ENCODE measurements at regions not wholly inside any gene's neighbourhood (a gene's known extent, or its start where the extent isn't known, plus 50 kb on each side); places are given as distances from the start of the nearest gene placed in this dataset.

- TF ChIP-seq ZNF462 (CRISPR knock-in tag; IDR thresholded peaks at IDR 0.05) (no peak), NANOG (IDR thresholded peaks at IDR 0.05; ENCODE audit: borderline replicate concordance) (no peak), EZH2phosphoT487 (IDR thresholded peaks at IDR 0.05; ENCODE audit: unreplicated experiment) (no peak)
These were observed 192.7 kb upstream of the VWC2 start (continued) for GRCh38 chr7:49580761-49581160.

GRCh38 chr7:49583440-49583839 lies 190.0 kb upstream of the VWC2 start:
- Histone ChIP-seq H3K4me1 (ENCODE audit: insufficient read depth) (no peaks in the 10 kb centered on the region; the same call in 1 of the 2 replicates), H3K4me2 (no peak overlapping the region), H3K27me3 (ENCODE audit: insufficient read depth) (no peaks in the 10 kb centered on the region), H3K79me2 (replicated peaks; ENCODE audit: insufficient read depth) (no peaks in the 10 kb centered on the region), H3K27ac (ENCODE audit: low read depth) (no peak overlapping the region), H3F3A (replicated peaks; ENCODE audit: low read depth) (no peaks in the 10 kb centered on the region), H4K20me1 (replicated peaks; ENCODE audit: insufficient read depth) (no peaks in the 10 kb centered on the region), H3K9me2 (ENCODE audit: insufficient read depth) (peaks cover 4% of the 10 kb centered on the region; the same call in 1 of the 2 replicates), H3K4me3 (no peak overlapping the region), H3K36me3 (ENCODE audit: insufficient read depth) (no peaks in the 10 kb centered on the region), H2AFZ (no peak overlapping the region)
- DNase-seq (ENCODE audit: low spot score), result no peak
- Mint-ChIP-seq H3K36me3 (ENCODE audit: low read depth) (no peaks in the 10 kb centered on the region), H3K4me3 (no peak overlapping the region), H3K4me1 (no peaks in the 10 kb centered on the region), H3K27me3 (ENCODE audit: insufficient read depth, low read depth, poor library complexity) (no peaks in the 10 kb centered on the region), H3K27ac (no peak overlapping the region), H3K9me3 (no peaks in the 10 kb centered on the region; the same call in 2 of the 3 replicates)
- ATAC-seq, result no peak
- TF ChIP-seq CREB1 (CRISPR knock-in tag; IDR thresholded peaks at IDR 0.05; ENCODE audit: low read depth) (no peak), STAT1 (IDR thresholded peaks at IDR 0.05; ENCODE audit: unreplicated experiment) (no peak), CTCF (conservative IDR thresholded peaks at IDR 0.05; ENCODE audit: low read depth in 2 of 2) (no peak), POLR2AphosphoS5 (IDR thresholded peaks at IDR 0.05; ENCODE audit: low read depth) (no peak), JUNB (IDR thresholded peaks at IDR 0.05; ENCODE audit: unreplicated experiment) (no peak), ZNF114 (CRISPR knock-in tag; IDR thresholded peaks at IDR 0.05) (no peak), ZNF331 (CRISPR knock-in tag; IDR thresholded peaks at IDR 0.05; ENCODE audit: low read depth) (no peak), EZH2 (IDR thresholded peaks at IDR 0.05; ENCODE audit: low read depth, unreplicated experiment) (no peak), NANOG (IDR thresholded peaks at IDR 0.05; ENCODE audit: borderline replicate concordance) (no peak)
- TF ChIP-seq, protein P1, sequence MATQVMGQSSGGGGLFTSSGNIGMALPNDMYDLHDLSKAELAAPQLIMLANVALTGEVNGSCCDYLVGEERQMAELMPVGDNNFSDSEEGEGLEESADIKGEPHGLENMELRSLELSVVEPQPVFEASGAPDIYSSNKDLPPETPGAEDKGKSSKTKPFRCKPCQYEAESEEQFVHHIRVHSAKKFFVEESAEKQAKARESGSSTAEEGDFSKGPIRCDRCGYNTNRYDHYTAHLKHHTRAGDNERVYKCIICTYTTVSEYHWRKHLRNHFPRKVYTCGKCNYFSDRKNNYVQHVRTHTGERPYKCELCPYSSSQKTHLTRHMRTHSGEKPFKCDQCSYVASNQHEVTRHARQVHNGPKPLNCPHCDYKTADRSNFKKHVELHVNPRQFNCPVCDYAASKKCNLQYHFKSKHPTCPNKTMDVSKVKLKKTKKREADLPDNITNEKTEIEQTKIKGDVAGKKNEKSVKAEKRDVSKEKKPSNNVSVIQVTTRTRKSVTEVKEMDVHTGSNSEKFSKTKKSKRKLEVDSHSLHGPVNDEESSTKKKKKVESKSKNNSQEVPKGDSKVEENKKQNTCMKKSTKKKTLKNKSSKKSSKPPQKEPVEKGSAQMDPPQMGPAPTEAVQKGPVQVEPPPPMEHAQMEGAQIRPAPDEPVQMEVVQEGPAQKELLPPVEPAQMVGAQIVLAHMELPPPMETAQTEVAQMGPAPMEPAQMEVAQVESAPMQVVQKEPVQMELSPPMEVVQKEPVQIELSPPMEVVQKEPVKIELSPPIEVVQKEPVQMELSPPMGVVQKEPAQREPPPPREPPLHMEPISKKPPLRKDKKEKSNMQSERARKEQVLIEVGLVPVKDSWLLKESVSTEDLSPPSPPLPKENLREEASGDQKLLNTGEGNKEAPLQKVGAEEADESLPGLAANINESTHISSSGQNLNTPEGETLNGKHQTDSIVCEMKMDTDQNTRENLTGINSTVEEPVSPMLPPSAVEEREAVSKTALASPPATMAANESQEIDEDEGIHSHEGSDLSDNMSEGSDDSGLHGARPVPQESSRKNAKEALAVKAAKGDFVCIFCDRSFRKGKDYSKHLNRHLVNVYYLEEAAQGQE (IDR thresholded peaks at IDR 0.05; ENCODE audit: unreplicated experiment), result no peak

Measured in GM23338 (cell line).